Vagina (tissue), 2 donors: ENCODE measurements at regions not wholly inside any gene's neighbourhood (a gene's known extent, or its start where the extent isn't known, plus 50 kb on each side); places are given as distances from the start of the nearest gene placed in this dataset.

ENCODE experiments used
- DNase-seq, 2 donors: peaks; one replicate each; pipeline ENCODE4 v3.0.0-alpha.2; 2017; ENCODE audit errors: extremely low spot score in 2 of 2
- H3K27ac ChIP-seq: fragments of 200-600 bp; sonication (generic); one replicate; pipeline ENCODE4 v1.5.1; 2019
- H3K27me3 ChIP-seq: fragments of 200-600 bp; sonication (generic); one replicate; pipeline ENCODE4 v1.5.1; 2019
- H3K36me3 ChIP-seq, 2 donors: fragments of 200-600 bp; sonication (generic); one replicate each; pipeline ENCODE4 v1.5.1; 2017 to 2019
- H3K4me1 ChIP-seq: fragments of 200-600 bp; sonication (generic); one replicate; pipeline ENCODE4 v1.5.1; 2019
- H3K4me3 ChIP-seq, 2 donors: fragments of 200-600 bp; sonication (generic); 1 replicate in 1 of 2; 2 replicates in 1 of 2; pipeline ENCODE4 v1.5.1; 2016 to 2019
- H3K9me3 ChIP-seq: fragments of 200-600 bp; sonication (generic); one replicate; pipeline ENCODE4 v1.5.1; 2019
- CTCF ChIP-seq, 3 experiments: fragments of 450-650 bp in 2 of 3; fragments of 200-600 bp in 1 of 3; sonication (generic) in 1 of 3; IDR thresholded peaks; one replicate each; pipeline ENCODE4 v1.5.1; 2017 to 2019; ENCODE audit warnings: antibody characterized with exemption in 3 of 3, mild to moderate bottlenecking in 2 of 3, moderate library complexity in 2 of 3
- POLR2A ChIP-seq, 2 donors: fragments of 450-650 bp; IDR thresholded peaks; one replicate each; pipeline ENCODE4 v1.6.1; 2017; ENCODE audit warnings: antibody characterized with exemption in 2 of 2, mild to moderate bottlenecking in 2 of 2, moderate library complexity in 2 of 2
- POLR2AphosphoS5 ChIP-seq, 2 donors: sonication (generic); formaldehyde crosslinking; IDR thresholded peaks; one replicate each; pipeline ENCODE4 v1.9.0; 2017; ENCODE audit warnings: antibody characterized with exemption in 2 of 2, mild to moderate bottlenecking in 2 of 2, low read depth in 1 of 2; ENCODE audit not compliant: insufficient read depth in 1 of 2
- intact Hi-C: fragments of 100-400 bp; cut with DNase I; formaldehyde crosslinking; loops from one replicate; pipeline ENCODE4 v1.15.1; 2023

GRCh38 chr6:165733489-165733791, 70.4 kb upstream of the PDE10A start:
- no peaks in the 10 kb centered on the region for H3K36me3 ChIP-seq
- no peaks in the 10 kb centered on the region for H3K4me1 ChIP-seq
- no peak for DNase-seq
- H3K27me3 ChIP-seq: no peaks in the 10 kb centered on the region
- TF ChIP-seq CTCF (IDR thresholded peaks at IDR 0.05) (no peak), POLR2AphosphoS5 (IDR thresholded peaks at IDR 0.05; ENCODE audit: insufficient read depth in 1 of 2, low read depth in 1 of 2) (no peak), POLR2A (IDR thresholded peaks at IDR 0.05) (no peak)
- intact Hi-C loops: no loop called here
- H3K27ac ChIP-seq: no peak overlapping the region
- no peak overlapping the region for H3K4me3 ChIP-seq
- H3K9me3 ChIP-seq: no peaks in the 10 kb centered on the region

- no peak overlapping the region for H3K4me3 ChIP-seq
- intact Hi-C loops: no loop called here
- TF ChIP-seq POLR2AphosphoS5 (IDR thresholded peaks at IDR 0.05; ENCODE audit: insufficient read depth in 1 of 2, low read depth in 1 of 2) (no peak), POLR2A (IDR thresholded peaks at IDR 0.05) (no peak), CTCF (IDR thresholded peaks at IDR 0.05) (no peak)
- no peak overlapping the region for H3K27ac ChIP-seq
- no peak for DNase-seq
- H3K4me1 ChIP-seq: no peaks in the 10 kb centered on the region
- H3K9me3 ChIP-seq: no peaks in the 10 kb centered on the region
- no peaks in the 10 kb centered on the region for H3K27me3 ChIP-seq
- H3K36me3 ChIP-seq: no peaks in the 10 kb centered on the region
These were observed 69.9 kb upstream of the PDE10A start for GRCh38 chr6:165732696-165733488.

- DNase-seq: no peak
- H3K4me1 ChIP-seq: no peaks in the 10 kb centered on the region
- peak; percentile 4 to 52 (median 26) for TF ChIP-seq CTCF (IDR thresholded peaks at IDR 0.05)
- TF ChIP-seq POLR2A (IDR thresholded peaks at IDR 0.05): no peak
- no peak overlapping the region for H3K27ac ChIP-seq
- H3K9me3 ChIP-seq: no peaks in the 10 kb centered on the region
- no peaks in the 10 kb centered on the region for H3K27me3 ChIP-seq
- intact Hi-C loops: no loop called here
- H3K36me3 ChIP-seq: no peaks in the 10 kb centered on the region
- no peak overlapping the region for H3K4me3 ChIP-seq
These were observed 66.4 kb upstream of the PDE10A start for GRCh38 chr6:165729307-165729936.

DNA sequence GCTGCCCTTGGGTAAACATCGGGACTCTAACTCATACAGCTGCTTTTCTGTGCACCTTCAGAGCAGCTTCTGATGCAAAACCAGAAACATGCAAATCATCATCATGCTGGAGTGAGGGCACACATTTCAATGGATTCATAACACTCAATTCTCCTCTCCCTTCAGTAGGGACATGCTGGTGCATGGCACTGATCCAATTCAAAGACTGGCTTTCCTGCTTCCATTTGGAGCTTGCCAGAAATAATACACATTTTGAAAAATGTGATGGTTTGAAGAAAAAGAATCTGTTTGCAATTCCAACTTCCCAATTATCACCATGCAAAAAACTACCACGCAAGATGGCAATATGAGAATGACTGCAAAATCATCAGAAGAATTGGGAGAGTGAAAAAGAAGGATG, 65.2 kb upstream of the PDE10A start:
- no peaks in the 10 kb centered on the region for H3K36me3 ChIP-seq
- no peak overlapping the region for H3K4me3 ChIP-seq
- no peaks in the 10 kb centered on the region for H3K27me3 ChIP-seq
- no peak for DNase-seq
- H3K27ac ChIP-seq: no peak overlapping the region
- H3K4me1 ChIP-seq: no peaks in the 10 kb centered on the region
- no peaks in the 10 kb centered on the region for H3K9me3 ChIP-seq
- intact Hi-C loops: no loop called here
- TF ChIP-seq CTCF (IDR thresholded peaks at IDR 0.05) (no peak), POLR2AphosphoS5 (IDR thresholded peaks at IDR 0.05; ENCODE audit: insufficient read depth in 1 of 2, low read depth in 1 of 2) (no peak), POLR2A (IDR thresholded peaks at IDR 0.05) (no peak)

DNA sequence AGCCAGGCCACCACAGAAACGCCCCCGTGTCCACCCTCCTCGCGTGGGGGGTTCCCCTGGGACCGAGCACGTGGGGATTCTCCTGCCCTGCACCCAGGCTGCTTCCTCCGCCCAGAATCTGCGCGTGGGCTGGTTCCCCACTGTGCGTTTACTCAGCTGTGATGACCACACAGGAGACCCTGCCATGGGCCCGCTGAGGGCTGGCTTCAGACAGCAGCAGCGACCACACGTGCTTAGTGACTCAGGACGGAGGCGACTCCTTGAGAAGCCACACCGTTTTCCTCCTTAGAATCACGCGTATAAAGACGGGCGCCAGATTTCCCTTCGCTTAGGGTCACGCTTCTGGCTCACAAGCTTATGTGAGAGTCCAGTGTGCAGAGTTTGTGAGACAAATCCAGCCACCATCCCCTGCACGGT, 63.9 kb upstream of the PDE10A start:
- Histone ChIP-seq H3K9me3 (no peaks in the 10 kb centered on the region), H3K4me3 (no peak overlapping the region), H3K27ac (no peak overlapping the region), H3K36me3 (no peaks in the 10 kb centered on the region), H3K4me1 (no peaks in the 10 kb centered on the region), H3K27me3 (no peaks in the 10 kb centered on the region)
- no peak for DNase-seq
- TF ChIP-seq CTCF (IDR thresholded peaks at IDR 0.05): no peak
- TF ChIP-seq POLR2AphosphoS5 (IDR thresholded peaks at IDR 0.05; ENCODE audit: insufficient read depth in 1 of 2, low read depth in 1 of 2): no peak
- TF ChIP-seq POLR2A (IDR thresholded peaks at IDR 0.05): no peak
- intact Hi-C loops: no loop called here
